Muscle of arm (tissue), 1 donor: ENCODE measurements at regions not wholly inside any gene's neighbourhood (a gene's known extent, or its start where the extent isn't known, plus 50 kb on each side); places are given as distances from the start of the nearest gene placed in this dataset.
"Not testable (repeated sequence)": the region's sequence is repeated elsewhere in the genome, so short reads cannot be mapped to it uniquely, and the experiment has no call there.

Source experiments
- DNase-seq: peaks from one replicate; pipeline ENCODE4 v3.0.0-alpha.2; 2013

GRCh38 chr13:86858216-86858615 lies 813.0 kb upstream of the SLITRK5 start:
- no peak for DNase-seq

GRCh38 chr13:86862137-86862536 lies 809.0 kb upstream of the SLITRK5 start:
- DNase-seq = no peak

GRCh38 chr13:86864376-86864775 lies 806.8 kb upstream of the SLITRK5 start:
- no peak for DNase-seq

GRCh38 chr13:86870444-86870843 lies 800.7 kb upstream of the SLITRK5 start:
- peak; percentile 14 for DNase-seq

GRCh38 chr13:86877441-86877840 lies 793.7 kb upstream of the SLITRK5 start:
- DNase-seq = no peak

- no peak for DNase-seq
These were observed 792.4 kb upstream of the SLITRK5 start for GRCh38 chr13:86878781-86879180.

GRCh38 chr13:86881390-86881789 lies 789.8 kb upstream of the SLITRK5 start:
- no peak for DNase-seq

GRCh38 chr13:86882107-86882506 lies 789.1 kb upstream of the SLITRK5 start:
- DNase-seq = no peak

GRCh38 chr13:86882835-86883234 lies 788.3 kb upstream of the SLITRK5 start:
- no peak for DNase-seq

- DNase-seq = no peak
These were observed 778.8 kb upstream of the SLITRK5 start for GRCh38 chr13:86892330-86892729.

GRCh38 chr13:86900906-86901305 lies 770.3 kb upstream of the SLITRK5 start:
- no peak for DNase-seq

GRCh38 chr13:86906127-86906874 lies 764.9 kb upstream of the SLITRK5 start:
- no peak for DNase-seq

GRCh38 chr13:86907156-86907555 lies 764.0 kb upstream of the SLITRK5 start:
- DNase-seq = no peak

- DNase-seq = no peak
These were observed 761.9 kb upstream of the SLITRK5 start for GRCh38 chr13:86909318-86909717.

GRCh38 chr13:86914757-86915156 lies 756.4 kb upstream of the SLITRK5 start:
- no peak for DNase-seq

GRCh38 chr13:86917438-86917837 lies 753.7 kb upstream of the SLITRK5 start:
- not testable (repeated sequence) for DNase-seq

GRCh38 chr13:86918682-86919081 lies 752.5 kb upstream of the SLITRK5 start:
- DNase-seq = no peak

GRCh38 chr13:86920961-86921360 lies 750.2 kb upstream of the SLITRK5 start:
- no peak for DNase-seq

GRCh38 chr13:86922936-86923335 lies 748.2 kb upstream of the SLITRK5 start:
- DNase-seq = no peak

GRCh38 chr13:86926916-86927315 lies 744.3 kb upstream of the SLITRK5 start:
- DNase-seq = not testable (repeated sequence)

GRCh38 chr13:86932776-86933334 lies 738.3 kb upstream of the SLITRK5 start:
- DNase-seq = no peak

- no peak for DNase-seq
These were observed 737.5 kb upstream of the SLITRK5 start for GRCh38 chr13:86933676-86934075.

GRCh38 chr13:86937316-86937715 lies 733.9 kb upstream of the SLITRK5 start:
- DNase-seq = no peak

GRCh38 chr13:86945584-86945983 lies 725.6 kb upstream of the SLITRK5 start:
- DNase-seq = no peak
